Heart right ventricle (tissue), 16 donors: ENCODE measurements at regions not wholly inside any gene's neighbourhood (a gene's known extent, or its start where the extent isn't known, plus 50 kb on each side); places are given as distances from the start of the nearest gene placed in this dataset.

Experiments
- ATAC-seq, 8 donors: fragments of 200-7000 bp; cut with Tn5 transposase; one replicate each; pipeline ENCODE4 v1.9.1; 2020; ENCODE audit warnings: mild to moderate bottlenecking in 8 of 8, moderate library complexity in 8 of 8, moderate number of reproducible peaks in 1 of 8
- DNase-seq, 2 donors: peaks; one replicate each; pipeline ENCODE4 v3.0.0-alpha.2; 2020
- H3K27ac ChIP-seq, 10 donors: fragments of 200-600 bp; sonication (generic) in 2 of 10; one replicate each; pipeline versions ENCODE4 v1.5.0 to v1.8.0; 2020 to 2022; ENCODE audit warnings: mild to moderate bottlenecking in 3 of 10
- H3K27me3 ChIP-seq, 7 donors: fragments of 200-600 bp; one replicate each; pipeline ENCODE4 v1.8.0; 2021 to 2022; ENCODE audit warnings: mild to moderate bottlenecking in 2 of 7
- H3K36me3 ChIP-seq, 9 donors: fragments of 200-600 bp; sonication (generic) in 1 of 9; one replicate each; pipeline versions ENCODE4 v1.5.0 to v1.8.0; 2020 to 2022; ENCODE audit warnings: mild to moderate bottlenecking in 2 of 9
- H3K4me1 ChIP-seq, 9 donors: fragments of 200-600 bp; sonication (generic) in 1 of 9; one replicate each; pipeline versions ENCODE4 v1.5.0 to v1.8.0; 2020 to 2022; ENCODE audit warnings: mild to moderate bottlenecking in 4 of 9
- H3K4me3 ChIP-seq, 10 donors: fragments of 200-600 bp; sonication (generic) in 2 of 10; one replicate each; pipeline versions ENCODE4 v1.5.0 to v1.8.0; 2020 to 2022; ENCODE audit warnings: mild to moderate bottlenecking in 7 of 10, moderate library complexity in 2 of 10
- H3K9me3 ChIP-seq, 11 donors: fragments of 200-600 bp in 10 of 11; sonication (generic) in 2 of 11; one replicate each; pipeline versions ENCODE4 v1.5.0 to v1.8.0; 2013 to 2022; ENCODE audit warnings: mild to moderate bottlenecking in 2 of 11, control low read depth in 1 of 11, moderate library complexity in 1 of 11
- WGBS, 2 donors: extraction: QIAGEN DNeasy Blood & Tissue Kit; methylation state at CpG; one replicate each; pipeline ENCODE4 v1.1.7; 2013; ENCODE audit warnings: inconsistent platforms in 1 of 2; 5-methylcytosine and 5-hydroxymethylcytosine counted together
- intact Hi-C, 10 donors: fragments of 100-400 bp; cut with DNase I; formaldehyde crosslinking; loops; one replicate each; pipeline versions ENCODE4 v1.11.1 to v1.14.2; 2022
- TF ChIP-seq, protein P1 (sequence below), 9 donors: fragments of 200-600 bp; sonication (generic) in 2 of 9; IDR thresholded peaks; one replicate each; pipeline versions ENCODE4 v1.5.0 to v1.8.0; 2021 to 2022; ENCODE audit warnings: antibody characterized with exemption in 9 of 9, mild to moderate bottlenecking in 5 of 9, moderate library complexity in 1 of 9
- donor health status: Arrhythmogenic right ventricular cardiomyopathy.
- donor health status: ischemic (EF 13 %, LVEDD 7.1; RV severe dilation, severe dysfunction).
- donor health status: healthy with polysubstance abuse.
- donor health status: DM: no; HTN: yes; CAD: no.
- donor health status: DM: no; HTN: no; CAD: no.
- donor health status: ischemic (EF 25% LVEDD 6.9; RV normal size, moderate dysfunction).
- donor health status: ischemic (EF 25% LVEDD 5.7; RV mildly dilated, moderate dysfunction).
- donor health status: healthy.
- donor health status: DM: yes; HTN: yes; CAD: no.
- donor health status: Ischemic cardiomyopathy.
- donor health status: ischemic (EF 35%, LVEDD 5.7; RV mildly dilated, moderate dysfunction).
- donor health status: nonischemic (EF 11% LVEDD 7.7; RV severe dilation, severe dysfunction).
- donor health status: DM: yes; HTN: yes; CAD: no.
- donor health status: PGD.
- donor health status: ischemic (EF 29% LVEDD 5.4; RV normal size, mild dysfunction).
- donor health status: nonischemic (EF 23%, LVEDD 6.1; RV moderate dilation, normal function).

DNA sequence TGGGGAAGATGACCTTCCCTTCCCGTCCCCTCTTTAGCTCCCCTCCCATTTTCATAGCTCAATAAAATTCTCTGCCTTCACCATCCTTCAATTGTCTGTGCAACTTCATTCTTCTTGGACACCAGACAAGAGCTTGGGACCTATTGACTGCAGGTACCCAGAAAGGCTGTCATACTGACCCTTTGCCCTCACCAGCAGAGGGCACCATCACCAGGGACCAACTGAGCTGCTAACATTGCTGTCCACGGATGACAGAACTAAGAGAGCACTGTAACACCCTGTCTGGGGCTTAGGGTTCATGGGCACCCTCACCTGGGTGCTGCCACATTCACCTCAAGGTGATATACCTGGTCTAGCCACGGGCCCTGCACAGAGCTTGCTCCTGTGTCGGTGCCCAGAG is 141.3 kb upstream of the VCX3B start:
- intact Hi-C loops: no loop called here
- Histone ChIP-seq H3K36me3 (no peaks in the 10 kb centered on the region), H3K9me3 (peaks cover 0 to 16% (median 0%) of the 10 kb centered on the region in 11 donors), H3K4me1 (no peaks in the 10 kb centered on the region), H3K27me3 (no peaks in the 10 kb centered on the region), H3K27ac (no peak overlapping the region), H3K4me3 (no peak overlapping the region)
- ATAC-seq: no peak
- WGBS, 2 donors: 82% methylated on average over 4 of the region's 4 CpGs
- TF ChIP-seq, protein P1, sequence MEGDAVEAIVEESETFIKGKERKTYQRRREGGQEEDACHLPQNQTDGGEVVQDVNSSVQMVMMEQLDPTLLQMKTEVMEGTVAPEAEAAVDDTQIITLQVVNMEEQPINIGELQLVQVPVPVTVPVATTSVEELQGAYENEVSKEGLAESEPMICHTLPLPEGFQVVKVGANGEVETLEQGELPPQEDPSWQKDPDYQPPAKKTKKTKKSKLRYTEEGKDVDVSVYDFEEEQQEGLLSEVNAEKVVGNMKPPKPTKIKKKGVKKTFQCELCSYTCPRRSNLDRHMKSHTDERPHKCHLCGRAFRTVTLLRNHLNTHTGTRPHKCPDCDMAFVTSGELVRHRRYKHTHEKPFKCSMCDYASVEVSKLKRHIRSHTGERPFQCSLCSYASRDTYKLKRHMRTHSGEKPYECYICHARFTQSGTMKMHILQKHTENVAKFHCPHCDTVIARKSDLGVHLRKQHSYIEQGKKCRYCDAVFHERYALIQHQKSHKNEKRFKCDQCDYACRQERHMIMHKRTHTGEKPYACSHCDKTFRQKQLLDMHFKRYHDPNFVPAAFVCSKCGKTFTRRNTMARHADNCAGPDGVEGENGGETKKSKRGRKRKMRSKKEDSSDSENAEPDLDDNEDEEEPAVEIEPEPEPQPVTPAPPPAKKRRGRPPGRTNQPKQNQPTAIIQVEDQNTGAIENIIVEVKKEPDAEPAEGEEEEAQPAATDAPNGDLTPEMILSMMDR (IDR thresholded peaks at IDR 0.05): no peak
- DNase-seq: no peak

DNA sequence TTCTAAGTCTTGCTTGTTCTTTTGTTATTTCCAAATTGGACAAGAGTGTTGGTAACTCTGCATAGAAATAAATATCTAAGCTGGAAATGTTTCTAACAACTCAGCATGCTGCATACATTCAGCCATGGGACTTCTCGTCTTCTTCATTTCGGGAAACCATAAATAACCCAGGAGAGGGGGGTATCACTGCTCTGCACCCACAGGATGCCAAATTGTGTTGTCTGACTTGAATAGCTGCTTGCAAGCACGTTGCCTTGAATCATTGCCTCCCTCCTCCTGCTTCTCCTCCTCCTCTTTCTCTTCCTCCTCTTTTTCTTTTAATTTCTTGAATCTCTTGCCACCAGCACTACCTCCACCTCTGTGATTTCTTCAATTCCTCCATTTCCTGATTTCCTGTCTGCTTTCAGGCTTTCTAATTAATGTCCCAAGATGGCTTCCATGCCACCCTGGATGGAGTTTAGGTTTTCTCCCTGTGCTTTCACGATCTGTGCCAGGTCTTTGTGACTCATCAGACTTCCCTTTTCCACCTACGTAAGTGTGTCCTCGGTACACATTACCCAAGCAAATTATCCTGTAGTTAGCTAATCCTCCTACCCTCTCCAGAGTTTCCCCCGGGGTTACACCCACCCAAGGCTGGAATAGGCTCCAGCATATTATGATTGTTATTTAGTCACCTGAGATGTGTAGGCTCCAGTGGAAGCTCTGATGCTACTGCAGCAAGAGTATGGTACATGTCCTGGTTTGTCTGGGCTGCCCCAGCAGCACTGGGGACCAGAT is 122.6 kb upstream of the VCX3B start:
- intact Hi-C loops: no loop called here
- no peaks in the 10 kb centered on the region for H3K36me3 ChIP-seq
- DNase-seq: no peak
- peaks cover 0 to 12% (median 0%) of the 10 kb centered on the region in 11 donors for H3K9me3 ChIP-seq
- no peaks in the 10 kb centered on the region for H3K27me3 ChIP-seq
- 52 to 79% methylated on average over 7 of the region's 7 CpGs for WGBS, 2 donors
- no peak overlapping the region for H3K4me3 ChIP-seq
- no peak overlapping the region for H3K27ac ChIP-seq
- ATAC-seq: no peak
- TF ChIP-seq, protein P1 (IDR thresholded peaks at IDR 0.05): no peak
- no peaks in the 10 kb centered on the region for H3K4me1 ChIP-seq

GRCh38 chrX:8345473-8345872 is 119.2 kb upstream of the VCX3B start:
- peaks cover 0 to 12% (median 0%) of the 10 kb centered on the region in 11 donors for H3K9me3 ChIP-seq
- 89% methylated on average over 4 of the region's 4 CpGs for WGBS, 2 donors
- DNase-seq: no peak

GRCh38 chrX:8346060-8346459 is 118.6 kb upstream of the VCX3B start:
- H3K27me3 ChIP-seq: no peaks in the 10 kb centered on the region
- TF ChIP-seq, protein P1 (IDR thresholded peaks at IDR 0.05): no peak
- H3K27ac ChIP-seq: no peak overlapping the region
- H3K4me3 ChIP-seq: no peak overlapping the region
- intact Hi-C loops: no loop called here
- peaks cover 0 to 12% (median 0%) of the 10 kb centered on the region in 11 donors for H3K9me3 ChIP-seq
- WGBS, 2 donors: 96 to 100% methylated on average over 1 of the region's 1 CpG
- H3K4me1 ChIP-seq: no peaks in the 10 kb centered on the region
- DNase-seq: no peak
- no peak for ATAC-seq
- H3K36me3 ChIP-seq: no peaks in the 10 kb centered on the region

More at GRCh38 chrX:8345473-8345872, 119.2 kb upstream of the VCX3B start:
- Histone ChIP-seq H3K36me3 (no peaks in the 10 kb centered on the region), H3K4me1 (no peaks in the 10 kb centered on the region), H3K4me3 (no peak overlapping the region), H3K27ac (no peak overlapping the region), H3K27me3 (no peaks in the 10 kb centered on the region)
- no peak for ATAC-seq
- intact Hi-C loops: no loop called here
- TF ChIP-seq, protein P1 (IDR thresholded peaks at IDR 0.05): no peak
